ENCODE measurements at regions not wholly inside any gene's neighbourhood (a gene's known extent, or its start where the extent isn't known, plus 50 kb on each side); places are given as distances from the start of the nearest gene placed in this dataset.

DNA sequence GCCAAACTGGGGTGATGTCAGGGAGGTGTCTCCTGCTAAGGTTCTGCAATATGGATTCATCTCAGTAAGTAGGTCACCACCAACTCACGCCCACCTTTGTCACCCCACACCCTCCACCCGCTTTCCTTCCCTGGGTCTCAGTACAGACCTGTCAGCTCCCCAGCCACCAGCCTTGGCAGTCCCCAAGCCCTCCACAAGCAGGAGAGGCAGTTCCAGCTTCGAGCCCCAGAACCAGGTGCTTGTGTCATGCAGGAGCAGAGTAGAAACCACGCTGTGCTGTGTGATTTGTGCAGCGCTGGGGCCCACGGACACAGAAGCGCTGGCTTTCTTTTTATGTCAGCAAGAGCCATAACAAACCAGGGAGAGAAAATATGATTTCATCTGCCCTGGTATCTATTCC lies 89.0 kb upstream of the CDH4 start:
- no peak overlapping the region for H2BK12ac ChIP-seq (ENCODE audit: low read depth, low read length)
- H3K4me2 ChIP-seq (ENCODE audit: insufficient read depth in 1 of 2, low read depth in 2 of 2, low read length in 2 of 2): no peak overlapping the region
- H3K14ac ChIP-seq (ENCODE audit: insufficient read length): no peak overlapping the region
- 93% methylated on average over 7 of the region's 7 CpGs; no CpG with 5 or more reads in 1 of the 2 experiments for WGBS, 2 experiments (ENCODE audit: extremely low coverage in 1 of 2, insufficient coverage in 1 of 2, insufficient read length in 1 of 2, insufficient replicate concordance in 2 of 2, low coverage in 1 of 2, low lambda C conversion rate in 2 of 2, missing lambda C conversion rate in 1 of 2)
- H2AK5ac ChIP-seq (ENCODE audit: low read depth, low read length): no peak overlapping the region
- no peak overlapping the region for H4K8ac ChIP-seq (ENCODE audit: extremely low read depth, insufficient read depth, low read length)
- no peak overlapping the region for H3K23ac ChIP-seq (ENCODE audit: insufficient read length)
- H3K27ac ChIP-seq (ENCODE audit: low read depth, low read length): no peak overlapping the region
- no peaks in the 10 kb centered on the region for H4K20me1 ChIP-seq (replicated peaks in 1 of 2; ENCODE audit: control insufficient read depth in 1 of 2, insufficient read depth in 2 of 2, low read length in 2 of 2)
- H3K4me1 ChIP-seq (replicated peaks in 1 of 4; ENCODE audit: control insufficient read depth in 3 of 4, insufficient read depth in 4 of 4, low read length in 3 of 4): no peaks in the 10 kb centered on the region
- CTCF ChIA-PET (ENCODE audit: partially characterized antibody): interaction anchor here (1.3 kb wide), 1 partner anchor 66 kb away, joined by 3 read pairs; no protein-coding TSS in a partner anchor
- FAIRE-seq: no peak
- no peaks in the 10 kb centered on the region for H3K36me3 ChIP-seq (ENCODE audit: control insufficient read depth in 2 of 4, insufficient read depth in 4 of 4, low read length in 3 of 4)
- no peak overlapping the region for H3K56ac ChIP-seq (replicated peaks; ENCODE audit: insufficient read length, low read depth, low read length)
- H3K9ac ChIP-seq (replicated peaks in 1 of 4; ENCODE audit: extremely low read depth in 1 of 4, low read depth in 3 of 4, low read length in 3 of 4): no peak overlapping the region
- no peak overlapping the region for H3K4ac ChIP-seq (replicated peaks; ENCODE audit: insufficient read length, low read depth, low read length)
- H2BK120ac ChIP-seq (replicated peaks; ENCODE audit: low read depth, low read length): no peak overlapping the region
- H2BK20ac ChIP-seq (ENCODE audit: low read length): no peak overlapping the region
- H3K4me3 ChIP-seq (ENCODE audit: extremely low read depth in 1 of 4, insufficient read depth in 2 of 4, low read depth in 3 of 4, low read length in 4 of 4): no peak overlapping the region
- DNase-seq (ENCODE audit: low read depth in 1 of 2, low spot score in 2 of 2): no peak
- H4K5ac ChIP-seq (ENCODE audit: insufficient read length, low read depth, low read length): no peak overlapping the region
- no peaks in the 10 kb centered on the region for H3K79me1 ChIP-seq (ENCODE audit: low read depth, low read length)
- H2BK5ac ChIP-seq (ENCODE audit: low read depth, low read length): no peak overlapping the region
- no peak overlapping the region for H2BK15ac ChIP-seq (ENCODE audit: low read length)
- H4K91ac ChIP-seq (replicated peaks; ENCODE audit: insufficient read length, low read length): peak overlapping the region; percentile 16
- POLR2A ChIA-PET (ENCODE audit: partially characterized antibody): no interaction called here
- no peaks in the 10 kb centered on the region; a peak in 1 of 4 replicates for H3K9me3 ChIP-seq (ENCODE audit: insufficient read depth in 2 of 2, low read depth in 1 of 2, low read length in 1 of 2)
- no peak overlapping the region for H3K18ac ChIP-seq (ENCODE audit: extremely low read depth, low read length)
- no peak overlapping the region for H2AFZ ChIP-seq (ENCODE audit: low read length)
- no peaks in the 10 kb centered on the region for H3K79me2 ChIP-seq (ENCODE audit: control insufficient read depth in 1 of 2, insufficient read depth in 2 of 2, low read length in 2 of 2)
- H3K23me2 ChIP-seq (ENCODE audit: low read depth, low read length): no peaks in the 10 kb centered on the region
- H3K27me3 ChIP-seq (replicated peaks in 1 of 4; ENCODE audit: control insufficient read depth in 3 of 4, extremely low read depth in 1 of 4, insufficient read depth in 3 of 4, low read length in 3 of 4): peaks cover 0 to 2% (median 1%) of the 10 kb centered on the region in 4 experiments; a peak in 4 of 7 replicates
- no peak for TF ChIP-seq MAFK (IDR thresholded peaks at IDR 0.05; ENCODE audit: low read depth, low read length)
- TF ChIP-seq RFX5 (IDR thresholded peaks at IDR 0.05; ENCODE audit: borderline replicate concordance, low read depth, low read length): no peak
- TF ChIP-seq PHF8 (conservative IDR thresholded peaks at IDR 0.05; ENCODE audit: low read depth, low read length): no peak
- no peak for TF ChIP-seq FOSL1 (IDR thresholded peaks at IDR 0.05; ENCODE audit: insufficient read depth, low read depth, low read length)
- TF ChIP-seq SP2 (IDR thresholded peaks at IDR 0.05; ENCODE audit: low read length): no peak
- TF ChIP-seq SP4 (IDR thresholded peaks at IDR 0.05; ENCODE audit: low read length): no peak
- TF ChIP-seq SIX5 (IDR thresholded peaks at IDR 0.05; ENCODE audit: low read depth, low read length): no peak
- no peak for TF ChIP-seq CHD2 (IDR thresholded peaks at IDR 0.05; ENCODE audit: low read length)
- TF ChIP-seq RNF2 (IDR thresholded peaks at IDR 0.05; ENCODE audit: borderline replicate concordance, low read depth, low read length, missing control alignments, poor library complexity, severe bottlenecking): no peak
- TF ChIP-seq RXRA (IDR thresholded peaks at IDR 0.05; ENCODE audit: insufficient read depth, low read depth, low read length): no peak
- TF ChIP-seq CTBP2 (IDR thresholded peaks at IDR 0.05; ENCODE audit: borderline replicate concordance, insufficient read depth, insufficient read length, low read length): no peak
- no peak for TF ChIP-seq TEAD4 (IDR thresholded peaks at IDR 0.05; ENCODE audit: low read depth, low read length)
- TF ChIP-seq BACH1 (IDR thresholded peaks at IDR 0.05; ENCODE audit: low read length): no peak
- TF ChIP-seq GTF2F1 (IDR thresholded peaks at IDR 0.05; ENCODE audit: borderline replicate concordance, low read depth, low read length): no peak
- no peak for TF ChIP-seq TBP (IDR thresholded peaks at IDR 0.05; ENCODE audit: low read depth, low read length)
- no peak for TF ChIP-seq GABPA (IDR thresholded peaks at IDR 0.05; ENCODE audit: borderline replicate concordance, insufficient read depth, low read length)

Data from H1 (cell line).